ENCODE measurements at regions not wholly inside any gene's neighbourhood (a gene's known extent, or its start where the extent isn't known, plus 50 kb on each side); places are given as distances from the start of the nearest gene placed in this dataset.

DNA sequence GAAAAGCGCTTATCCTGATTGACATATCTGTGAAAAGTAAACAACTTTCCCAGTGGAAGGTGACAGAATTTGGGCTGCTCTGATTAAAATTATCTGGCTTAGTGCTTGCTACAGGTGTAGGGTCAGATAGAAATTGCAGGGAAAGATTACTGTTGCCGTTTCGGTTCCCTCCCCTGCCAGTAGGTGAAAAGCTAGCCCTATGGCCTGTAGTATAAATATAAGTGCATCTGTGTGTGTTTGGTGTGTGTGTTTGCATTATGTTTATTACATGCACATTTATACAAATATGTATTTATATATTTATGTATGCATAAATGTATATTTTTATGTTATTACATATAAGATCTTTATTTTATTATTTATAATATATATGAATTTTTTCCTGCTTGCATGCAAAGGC, 72.3 kb upstream of the VOPP1 start:
- Histone ChIP-seq H3K4me1 (peaks cover 0 to 7% (median 0%) of the 10 kb centered on the region in 9 donors), H3K9me3 (peaks cover 0 to 7% (median 0%) of the 10 kb centered on the region in 11 donors), H3K27me3 (no peaks in the 10 kb centered on the region), H3K4me3 (no peak overlapping the region), H3K27ac (no peak overlapping the region), H3K36me3 (no peaks in the 10 kb centered on the region)
- ATAC-seq (no peak), DNase-seq (no peak)
- TF ChIP-seq, protein P1, sequence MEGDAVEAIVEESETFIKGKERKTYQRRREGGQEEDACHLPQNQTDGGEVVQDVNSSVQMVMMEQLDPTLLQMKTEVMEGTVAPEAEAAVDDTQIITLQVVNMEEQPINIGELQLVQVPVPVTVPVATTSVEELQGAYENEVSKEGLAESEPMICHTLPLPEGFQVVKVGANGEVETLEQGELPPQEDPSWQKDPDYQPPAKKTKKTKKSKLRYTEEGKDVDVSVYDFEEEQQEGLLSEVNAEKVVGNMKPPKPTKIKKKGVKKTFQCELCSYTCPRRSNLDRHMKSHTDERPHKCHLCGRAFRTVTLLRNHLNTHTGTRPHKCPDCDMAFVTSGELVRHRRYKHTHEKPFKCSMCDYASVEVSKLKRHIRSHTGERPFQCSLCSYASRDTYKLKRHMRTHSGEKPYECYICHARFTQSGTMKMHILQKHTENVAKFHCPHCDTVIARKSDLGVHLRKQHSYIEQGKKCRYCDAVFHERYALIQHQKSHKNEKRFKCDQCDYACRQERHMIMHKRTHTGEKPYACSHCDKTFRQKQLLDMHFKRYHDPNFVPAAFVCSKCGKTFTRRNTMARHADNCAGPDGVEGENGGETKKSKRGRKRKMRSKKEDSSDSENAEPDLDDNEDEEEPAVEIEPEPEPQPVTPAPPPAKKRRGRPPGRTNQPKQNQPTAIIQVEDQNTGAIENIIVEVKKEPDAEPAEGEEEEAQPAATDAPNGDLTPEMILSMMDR (IDR thresholded peaks at IDR 0.05) = no peak
- WGBS, 2 donors = 54 to 65% methylated on average over 3 of the region's 3 CpGs
- intact Hi-C loops (cut with DNase I) = loop anchor here in 8 of 10 donors (5.0 to 10.0 kb wide), 6 partner anchors 78 to 430 kb away; partner anchors contain the start of gene NIPSNAP2 (in 4 of the 8)

DNA sequence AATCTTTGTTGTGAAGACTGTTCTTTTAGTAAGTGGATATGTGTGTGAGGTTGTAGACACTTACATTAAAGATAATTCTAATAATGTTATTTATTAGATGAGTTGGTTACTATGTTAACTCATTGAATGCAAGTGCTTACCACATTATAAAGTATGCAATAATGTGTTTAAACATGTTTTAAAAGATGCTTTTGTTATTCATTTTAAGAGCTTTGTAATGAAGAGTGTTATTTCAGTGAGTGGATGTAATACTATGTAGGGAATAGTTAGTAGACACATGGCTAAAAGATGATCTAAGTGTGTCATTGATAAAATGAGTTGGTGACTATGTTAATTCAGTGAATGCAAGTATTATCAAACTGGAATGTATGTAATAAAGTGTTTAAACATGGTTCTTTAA, 70.0 kb upstream of the VOPP1 start:
- no peaks in the 10 kb centered on the region for H3K27me3 ChIP-seq
- no peak for ATAC-seq
- peaks cover 0 to 7% (median 0%) of the 10 kb centered on the region in 9 donors for H3K4me1 ChIP-seq
- TF ChIP-seq, protein P1 (IDR thresholded peaks at IDR 0.05) = no peak
- H3K27ac ChIP-seq = no peak overlapping the region
- no peaks in the 10 kb centered on the region for H3K36me3 ChIP-seq
- no peak overlapping the region for H3K4me3 ChIP-seq
- H3K9me3 ChIP-seq = peaks cover 0 to 9% (median 0%) of the 10 kb centered on the region in 11 donors
- intact Hi-C loops (cut with DNase I) = loop anchor here in 8 of 10 donors (5.0 to 10.0 kb wide), 6 partner anchors 80 to 433 kb away; partner anchors contain the start of gene NIPSNAP2 (in 4 of the 8)
- no peak for DNase-seq

DNA sequence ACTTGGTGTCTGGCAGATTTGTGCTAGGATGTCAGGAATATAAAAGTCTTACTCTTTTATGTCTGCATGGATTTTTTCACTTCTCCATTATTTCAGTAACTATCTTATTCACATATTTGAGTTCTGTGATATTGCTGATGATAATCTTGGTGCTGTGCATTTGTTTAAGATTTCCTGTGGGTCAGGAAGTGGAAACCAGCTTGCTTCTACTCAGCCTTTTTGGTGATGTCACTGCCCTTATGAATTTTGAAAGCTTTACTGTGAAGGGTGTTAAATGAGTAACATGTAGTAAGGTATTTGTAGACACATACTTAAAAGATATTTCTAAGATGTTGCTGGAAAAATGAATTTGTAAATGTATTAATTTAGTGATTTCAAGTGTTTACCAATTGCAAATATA, 69.5 kb upstream of the VOPP1 start:
- Histone ChIP-seq H3K4me1 (peaks cover 0 to 7% (median 0%) of the 10 kb centered on the region in 9 donors), H3K27ac (no peak overlapping the region), H3K36me3 (no peaks in the 10 kb centered on the region), H3K4me3 (no peak overlapping the region), H3K9me3 (peaks cover 0 to 9% (median 0%) of the 10 kb centered on the region in 11 donors), H3K27me3 (no peaks in the 10 kb centered on the region)
- DNase-seq (no peak), ATAC-seq (no peak)
- intact Hi-C loops (cut with DNase I) = loop anchor here in 8 of 10 donors (1.0 to 10.0 kb wide), 8 partner anchors 80 to 433 kb away; partner anchors contain the start of gene NIPSNAP2 (in 5 of the 8)
- TF ChIP-seq, protein P1 (IDR thresholded peaks at IDR 0.05) = no peak

DNA sequence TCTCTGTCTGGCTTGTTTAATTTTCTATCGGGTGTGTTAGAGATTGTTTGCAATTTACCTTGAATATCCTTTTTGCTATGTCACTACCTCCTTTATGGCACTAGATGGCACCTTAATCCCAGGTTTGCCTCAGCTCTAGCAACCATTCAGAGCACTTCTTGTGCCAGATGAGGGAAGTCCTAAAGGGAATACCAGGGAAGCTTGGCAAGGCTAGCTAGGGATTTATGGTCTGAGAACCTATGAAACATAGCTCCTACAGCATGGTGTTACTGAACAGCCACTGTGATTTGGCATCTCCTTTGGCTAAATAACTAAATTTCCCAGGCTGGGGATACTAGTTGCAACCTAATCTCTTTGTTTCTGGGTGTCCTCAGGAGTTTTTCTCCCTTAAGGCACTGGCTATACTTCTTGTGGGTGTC, 69.0 kb upstream of the VOPP1 start:
- ATAC-seq (peak; percentile 75 to 96 (median 88)), DNase-seq (peak in 1 of 2 donors; percentile 51)
- intact Hi-C loops (cut with DNase I) = loop anchor here in 8 of 10 donors (1.0 to 10.0 kb wide), 8 partner anchors 81 to 434 kb away; partner anchors contain the start of gene NIPSNAP2 (in 5 of the 8)
- no peak overlapping the region for H3K27ac ChIP-seq
- H3K4me3 ChIP-seq = no peak overlapping the region
- TF ChIP-seq, protein P1 (IDR thresholded peaks at IDR 0.05) = peak; percentile 55 to 85 (median 80)
- no peaks in the 10 kb centered on the region for H3K36me3 ChIP-seq
- no peaks in the 10 kb centered on the region for H3K27me3 ChIP-seq
- peaks cover 0 to 9% (median 0%) of the 10 kb centered on the region in 11 donors for H3K9me3 ChIP-seq
- 0 to 2% methylated on average over 1 of the region's 1 CpG for WGBS, 2 donors
- peaks cover 0 to 7% (median 0%) of the 10 kb centered on the region in 9 donors for H3K4me1 ChIP-seq

Measured in heart right ventricle (tissue), 16 donors.